Fibroblast of lung (primary cell): ENCODE measurements at regions not wholly inside any gene's neighbourhood (a gene's known extent, or its start where the extent isn't known, plus 50 kb on each side); places are given as distances from the start of the nearest gene placed in this dataset.

ENCODE experiments used
- DNase-seq, 2 donors: peaks; one replicate each; pipeline versions ENCODE4 v3.0.0 to v3.0.0-alpha.2; 2010; ENCODE audit warnings: low read depth in 2 of 2
- H2AFZ ChIP-seq: 2 replicates; pipeline ENCODE4 v1.5.1; 2012; ENCODE audit warnings: low read length, control low read depth, inconsistent platforms
- H3K27ac ChIP-seq: 2 replicates; pipeline ENCODE4 v1.5.1; 2011; ENCODE audit warnings: low read length, control low read depth; ENCODE audit not compliant: insufficient read depth
- H3K27me3 ChIP-seq: 2 replicates; pipeline ENCODE4 v1.5.1; 2011; ENCODE audit warnings: mild to moderate bottlenecking, low read length; ENCODE audit not compliant: control insufficient read depth, insufficient read depth
- H3K36me3 ChIP-seq: 2 replicates; pipeline ENCODE4 v1.5.1; 2011; ENCODE audit warnings: low read length; ENCODE audit not compliant: control insufficient read depth, insufficient read depth
- H3K4me1 ChIP-seq: 2 replicates; pipeline ENCODE4 v1.5.1; 2011; ENCODE audit warnings: low read length; ENCODE audit not compliant: control insufficient read depth, insufficient read depth; ENCODE audit errors: extremely low read depth
- H3K4me2 ChIP-seq: 2 replicates; pipeline ENCODE4 v1.5.1; 2011; ENCODE audit warnings: low read length, control low read depth; ENCODE audit not compliant: insufficient read depth; ENCODE audit errors: extremely low read depth
- H3K4me3 ChIP-seq, 4 experiments: fragments of 200-600 bp in 1 of 4; sonication (generic) in 1 of 4; replicated peaks in 1 of 4; 2 replicates each; pipeline ENCODE4 v1.5.1; 2011 to 2016; ENCODE audit warnings: low read length in 4 of 4, low read depth in 3 of 4, mild to moderate bottlenecking in 3 of 4, control low read depth in 2 of 4, inconsistent platforms in 1 of 4, mixed read lengths in 1 of 4; ENCODE audit not compliant: insufficient read depth in 1 of 4; ENCODE audit errors: control extremely low read depth in 1 of 4
- H3K79me2 ChIP-seq: 2 replicates; pipeline ENCODE4 v1.5.1; 2012; ENCODE audit warnings: mild to moderate bottlenecking, low read length, inconsistent platforms; ENCODE audit not compliant: control insufficient read depth, insufficient read depth
- H3K9ac ChIP-seq: 2 replicates; pipeline ENCODE4 v1.5.1; 2011; ENCODE audit warnings: mild to moderate bottlenecking, low read length, control low read depth; ENCODE audit not compliant: insufficient read depth
- H3K9me3 ChIP-seq: 2 replicates; pipeline ENCODE4 v1.5.1; 2012; ENCODE audit warnings: low read depth, low read length; ENCODE audit not compliant: control insufficient read depth, insufficient read depth
- H4K20me1 ChIP-seq: 2 replicates; pipeline ENCODE4 v1.5.1; 2011; ENCODE audit warnings: low read length; ENCODE audit not compliant: control insufficient read depth, insufficient read depth; ENCODE audit errors: extremely low read depth
- CTCF ChIP-seq, 2 donors: IDR thresholded peaks in 1 of 2; conservative IDR thresholded peaks in 1 of 2; 1 replicate in 1 of 2; 2 replicates in 1 of 2; pipeline ENCODE4 v1.5.1; 2011 to 2012; ENCODE audit warnings: low read length in 2 of 2, control low read depth in 1 of 2, inconsistent platforms in 1 of 2, low read depth in 1 of 2, mild to moderate bottlenecking in 1 of 2
- EZH2 ChIP-seq: IDR thresholded peaks from 2 replicates; pipeline ENCODE4 v1.5.1; 2012; ENCODE audit warnings: low read length, control low read depth, mild to moderate bottlenecking; ENCODE audit errors: missing control alignments

- Histone ChIP-seq H3K4me1 (no peaks in the 10 kb centered on the region), H3K4me2 (no peak overlapping the region), H3K27me3 (no peaks in the 10 kb centered on the region), H3K9ac (no peak overlapping the region), H3K36me3 (no peaks in the 10 kb centered on the region), H3K9me3 (no peaks in the 10 kb centered on the region), H3K27ac (no peak overlapping the region), H2AFZ (no peak overlapping the region), H4K20me1 (no peaks in the 10 kb centered on the region), H3K4me3 (no peak overlapping the region), H3K79me2 (no peaks in the 10 kb centered on the region)
- no peak for TF ChIP-seq CTCF (conservative IDR thresholded peaks at IDR 0.05 in 1 of 2, IDR thresholded peaks at IDR 0.05 in 1 of 2; ENCODE audit: low read depth in 1 of 2, low read length in 2 of 2)
- TF ChIP-seq EZH2, result no peak
- DNase-seq, result no peak
Measured at GRCh38 chr2:122094557-122094956, 339.1 kb downstream of the TSN start.

GRCh38 chr2:122096761-122097160 lies 341.3 kb downstream of the TSN start:
- H3K27ac ChIP-seq, result no peak overlapping the region
- H4K20me1 ChIP-seq, result no peaks in the 10 kb centered on the region

GRCh38 chr2:122098306-122098705 lies 342.9 kb downstream of the TSN start:
- Histone ChIP-seq H3K9ac (no peak overlapping the region), H3K79me2 (no peaks in the 10 kb centered on the region), H3K4me2 (no peak overlapping the region), H4K20me1 (no peaks in the 10 kb centered on the region), H3K36me3 (no peaks in the 10 kb centered on the region), H3K9me3 (no peaks in the 10 kb centered on the region), H3K4me3 (no peak overlapping the region), H3K27ac (no peak overlapping the region), H3K4me1 (no peaks in the 10 kb centered on the region), H2AFZ (no peak overlapping the region), H3K27me3 (no peaks in the 10 kb centered on the region)
- DNase-seq, result peak in 1 of 2 donors; percentile 66
- no peak for TF ChIP-seq EZH2
- no peak for TF ChIP-seq CTCF (conservative IDR thresholded peaks at IDR 0.05 in 1 of 2, IDR thresholded peaks at IDR 0.05 in 1 of 2; ENCODE audit: low read depth in 1 of 2, low read length in 2 of 2)

More at GRCh38 chr2:122096761-122097160, 341.3 kb downstream of the TSN start:
- H2AFZ ChIP-seq, result no peak overlapping the region
- H3K9me3 ChIP-seq, result no peaks in the 10 kb centered on the region
- H3K36me3 ChIP-seq, result no peaks in the 10 kb centered on the region
- no peaks in the 10 kb centered on the region for H3K27me3 ChIP-seq
- TF ChIP-seq CTCF (conservative IDR thresholded peaks at IDR 0.05 in 1 of 2, IDR thresholded peaks at IDR 0.05 in 1 of 2; ENCODE audit: low read depth in 1 of 2, low read length in 2 of 2) (no peak), EZH2 (no peak)
- H3K4me3 ChIP-seq, result no peak overlapping the region
- no peak for DNase-seq
- no peaks in the 10 kb centered on the region for H3K4me1 ChIP-seq
- no peak overlapping the region for H3K9ac ChIP-seq
- H3K4me2 ChIP-seq, result no peak overlapping the region
- no peaks in the 10 kb centered on the region for H3K79me2 ChIP-seq
